ENCODE measurements at regions not wholly inside any gene's neighbourhood (a gene's known extent, or its start where the extent isn't known, plus 50 kb on each side); places are given as distances from the start of the nearest gene placed in this dataset.

DNA sequence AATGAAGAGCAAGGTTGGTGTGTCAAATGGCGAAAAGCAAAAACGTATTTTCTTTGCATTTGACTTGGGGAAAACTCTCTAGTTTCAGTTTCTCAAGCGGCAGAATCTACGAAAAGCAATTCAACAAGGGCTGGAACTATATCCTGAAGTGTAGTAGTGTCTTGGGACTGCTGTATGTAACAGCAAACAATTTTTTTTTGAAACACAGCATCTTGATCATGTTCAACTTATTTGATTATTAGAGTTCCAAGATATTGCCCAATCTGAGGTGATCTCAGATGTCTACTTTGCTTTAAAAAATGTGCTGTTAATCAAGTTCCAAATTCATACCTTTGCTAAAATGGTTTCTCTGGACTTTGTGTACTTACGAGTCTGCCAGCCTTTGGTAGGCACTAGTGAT is 120.6 kb downstream of the ZWINT start:
- intact Hi-C loops (cut with DNase I): no loop called here
- no peak for DNase-seq (ENCODE audit: low spot score)
- Histone ChIP-seq H3K4me3 (no peak overlapping the region), H3K36me3 (no peaks in the 10 kb centered on the region), H3K9me3 (no peaks in the 10 kb centered on the region), H3K27me3 (replicated peaks; ENCODE audit: insufficient read depth) (no peaks in the 10 kb centered on the region), H3K4me1 (replicated peaks) (no peaks in the 10 kb centered on the region), H3K27ac (no peak overlapping the region)
- TF ChIP-seq POLR2AphosphoS5 (IDR thresholded peaks at IDR 0.05): no peak
- 74% methylated on average over 5 of the region's 5 CpGs for WGBS

DNA sequence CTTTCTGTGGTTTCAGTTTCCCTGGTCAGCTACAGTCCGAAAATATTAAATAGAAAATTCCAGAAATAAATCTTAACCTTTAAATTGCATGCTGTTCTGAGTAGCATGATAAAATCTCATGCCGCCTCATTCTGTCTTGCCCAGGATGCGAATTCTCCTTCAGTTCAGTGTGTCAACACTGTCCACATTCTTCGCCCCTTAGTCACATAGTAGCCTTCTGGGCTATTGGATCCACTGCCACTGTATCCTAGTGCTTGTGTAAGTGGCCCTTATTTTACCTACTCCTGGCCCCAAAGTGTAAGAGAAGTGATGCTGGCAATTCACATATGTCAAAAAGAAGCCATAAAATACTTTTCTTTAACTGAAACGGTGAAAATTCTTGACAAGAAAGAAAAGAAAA is 129.6 kb downstream of the ZWINT start:
- Histone ChIP-seq H3K9me3 (no peaks in the 10 kb centered on the region), H3K27ac (no peak overlapping the region), H3K27me3 (replicated peaks; ENCODE audit: insufficient read depth) (no peaks in the 10 kb centered on the region), H3K36me3 (no peaks in the 10 kb centered on the region), H3K4me1 (replicated peaks) (no peaks in the 10 kb centered on the region), H3K4me3 (no peak overlapping the region)
- intact Hi-C loops (cut with DNase I): no loop called here
- 66% methylated on average over 5 of the region's 5 CpGs for WGBS
- DNase-seq (ENCODE audit: low spot score): no peak
- TF ChIP-seq POLR2AphosphoS5 (IDR thresholded peaks at IDR 0.05): no peak
- TF ChIP-seq POLR2A (IDR thresholded peaks at IDR 0.05): no peak
- TF ChIP-seq, protein P1, sequence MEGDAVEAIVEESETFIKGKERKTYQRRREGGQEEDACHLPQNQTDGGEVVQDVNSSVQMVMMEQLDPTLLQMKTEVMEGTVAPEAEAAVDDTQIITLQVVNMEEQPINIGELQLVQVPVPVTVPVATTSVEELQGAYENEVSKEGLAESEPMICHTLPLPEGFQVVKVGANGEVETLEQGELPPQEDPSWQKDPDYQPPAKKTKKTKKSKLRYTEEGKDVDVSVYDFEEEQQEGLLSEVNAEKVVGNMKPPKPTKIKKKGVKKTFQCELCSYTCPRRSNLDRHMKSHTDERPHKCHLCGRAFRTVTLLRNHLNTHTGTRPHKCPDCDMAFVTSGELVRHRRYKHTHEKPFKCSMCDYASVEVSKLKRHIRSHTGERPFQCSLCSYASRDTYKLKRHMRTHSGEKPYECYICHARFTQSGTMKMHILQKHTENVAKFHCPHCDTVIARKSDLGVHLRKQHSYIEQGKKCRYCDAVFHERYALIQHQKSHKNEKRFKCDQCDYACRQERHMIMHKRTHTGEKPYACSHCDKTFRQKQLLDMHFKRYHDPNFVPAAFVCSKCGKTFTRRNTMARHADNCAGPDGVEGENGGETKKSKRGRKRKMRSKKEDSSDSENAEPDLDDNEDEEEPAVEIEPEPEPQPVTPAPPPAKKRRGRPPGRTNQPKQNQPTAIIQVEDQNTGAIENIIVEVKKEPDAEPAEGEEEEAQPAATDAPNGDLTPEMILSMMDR (IDR thresholded peaks at IDR 0.05): no peak

DNA sequence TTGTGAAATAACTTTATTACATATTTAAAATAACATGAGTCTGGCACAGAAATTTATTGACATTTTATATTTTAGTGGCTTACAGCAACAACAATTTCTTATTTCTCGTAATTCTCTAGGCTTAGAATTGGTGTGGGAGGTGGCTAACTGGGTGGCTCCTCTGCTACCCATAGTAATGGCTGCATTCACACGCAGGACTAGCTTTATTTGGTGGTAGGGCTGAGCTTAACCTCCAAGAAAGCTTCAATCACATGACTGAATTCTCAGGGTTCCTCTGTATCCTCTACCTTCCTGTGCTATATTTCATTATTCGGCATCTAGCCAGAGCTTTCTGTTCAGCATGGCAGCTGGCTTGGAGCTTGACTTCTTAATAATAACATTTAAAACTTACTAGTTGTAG is 138.8 kb downstream of the ZWINT start:
- 81% methylated on average over 3 of the region's 3 CpGs for WGBS
- Histone ChIP-seq H3K27me3 (replicated peaks; ENCODE audit: insufficient read depth) (no peaks in the 10 kb centered on the region), H3K4me3 (no peak overlapping the region), H3K27ac (no peak overlapping the region), H3K36me3 (no peaks in the 10 kb centered on the region), H3K9me3 (no peaks in the 10 kb centered on the region), H3K4me1 (replicated peaks) (no peaks in the 10 kb centered on the region)
- intact Hi-C loops (cut with DNase I): no loop called here
- TF ChIP-seq, protein P1 (IDR thresholded peaks at IDR 0.05): no peak
- TF ChIP-seq POLR2AphosphoS5 (IDR thresholded peaks at IDR 0.05): no peak
- TF ChIP-seq POLR2A (IDR thresholded peaks at IDR 0.05): no peak
- no peak for DNase-seq (ENCODE audit: low spot score)

DNA sequence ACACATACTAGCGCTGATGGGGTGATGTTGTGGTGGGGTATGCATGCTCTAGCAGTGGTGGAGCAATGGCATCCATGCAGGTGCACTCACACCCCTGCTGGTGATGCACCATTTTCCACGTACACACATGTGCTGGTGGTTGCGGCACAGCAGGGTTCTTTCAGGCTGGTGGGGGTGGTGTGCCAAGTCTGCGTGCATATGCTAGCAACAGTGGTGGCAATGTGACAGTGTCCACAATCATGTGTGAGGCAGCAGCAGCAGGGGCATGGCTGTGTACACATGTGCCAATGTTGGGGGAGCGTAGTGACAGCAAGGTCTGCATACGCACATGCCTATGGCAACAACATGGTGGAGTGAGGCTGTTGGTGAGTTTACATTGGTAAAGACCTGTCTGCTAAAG is 148.1 kb downstream of the ZWINT start:
- Histone ChIP-seq H3K9me3 (no peaks in the 10 kb centered on the region), H3K27me3 (replicated peaks; ENCODE audit: insufficient read depth) (no peaks in the 10 kb centered on the region), H3K27ac (no peak overlapping the region), H3K4me1 (replicated peaks) (no peaks in the 10 kb centered on the region), H3K36me3 (no peaks in the 10 kb centered on the region), H3K4me3 (no peak overlapping the region)
- DNase-seq (ENCODE audit: low spot score): no peak
- TF ChIP-seq, protein P1 (IDR thresholded peaks at IDR 0.05): no peak
- no peak for TF ChIP-seq POLR2AphosphoS5 (IDR thresholded peaks at IDR 0.05)
- no peak for TF ChIP-seq POLR2A (IDR thresholded peaks at IDR 0.05)
- intact Hi-C loops (cut with DNase I): no loop called here
- 97% methylated on average over 6 of the region's 6 CpGs for WGBS

DNA sequence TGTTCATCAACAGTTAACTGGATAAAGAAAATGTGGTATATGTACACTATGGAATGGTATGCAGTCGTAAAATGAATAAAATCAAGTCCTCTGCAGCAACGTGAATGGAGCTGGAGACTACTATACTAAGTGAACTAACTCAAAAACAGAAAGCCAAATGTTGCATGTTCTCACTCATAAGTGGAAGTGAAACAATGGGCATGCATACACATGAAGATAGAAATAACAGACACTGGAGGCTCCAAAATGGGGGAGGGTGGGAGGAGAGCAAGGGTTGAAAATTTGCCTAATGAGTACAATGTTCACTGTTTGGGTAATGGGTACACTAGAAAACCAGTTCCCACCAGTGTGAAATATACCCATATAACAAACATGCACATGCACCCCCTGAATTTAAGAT is 179.5 kb downstream of the ZWINT start:
- H3K36me3 ChIP-seq: no peaks in the 10 kb centered on the region
- no peak for TF ChIP-seq POLR2AphosphoS5 (IDR thresholded peaks at IDR 0.05)
- no peak for TF ChIP-seq POLR2A (IDR thresholded peaks at IDR 0.05)
- TF ChIP-seq, protein P1 (IDR thresholded peaks at IDR 0.05): no peak
- no peaks in the 10 kb centered on the region for H3K27me3 ChIP-seq (replicated peaks; ENCODE audit: insufficient read depth)
- H3K4me3 ChIP-seq: no peak overlapping the region
- DNase-seq (ENCODE audit: low spot score): no peak
- H3K4me1 ChIP-seq (replicated peaks): no peaks in the 10 kb centered on the region
- WGBS: 39% methylated on average over 2 of the region's 2 CpGs
- intact Hi-C loops (cut with DNase I): no loop called here
- H3K9me3 ChIP-seq: no peaks in the 10 kb centered on the region
- H3K27ac ChIP-seq: no peak overlapping the region

All from prostate gland (tissue), 2 donors.